IPS DF 6.9 (cell line): ENCODE measurements at regions not wholly inside any gene's neighbourhood (a gene's known extent, or its start where the extent isn't known, plus 50 kb on each side); places are given as distances from the start of the nearest gene placed in this dataset.
"Not testable (repeated sequence)": the region's sequence is repeated elsewhere in the genome, so short reads cannot be mapped to it uniquely, and the experiment has no call there.

Source experiments
- DNase-seq: peaks from one replicate; pipeline ENCODE4 v3.0.0-alpha.2; 2013; ENCODE audit warnings: low read depth, low spot score
- H3K27ac ChIP-seq: one replicate; pipeline ENCODE4 v1.5.1; 2013; ENCODE audit warnings: low read length, control low read depth
- H3K27me3 ChIP-seq: 2 replicates; pipeline ENCODE4 v1.6.1; 2013; ENCODE audit warnings: mild to moderate bottlenecking, low read length; ENCODE audit not compliant: control insufficient read depth, insufficient read depth
- H3K36me3 ChIP-seq: 2 replicates; pipeline ENCODE4 v1.6.1; 2013; ENCODE audit warnings: low read length; ENCODE audit not compliant: control insufficient read depth, insufficient read depth
- H3K4me1 ChIP-seq: 2 replicates; pipeline ENCODE4 v1.6.1; 2013; ENCODE audit warnings: low read length; ENCODE audit not compliant: control insufficient read depth, insufficient read depth
- H3K4me3 ChIP-seq: 2 replicates; pipeline ENCODE4 v1.5.1; 2013; ENCODE audit warnings: mild to moderate bottlenecking, low read length
- H3K9me3 ChIP-seq: 2 replicates; pipeline ENCODE4 v1.6.1; 2013; ENCODE audit warnings: low read length, inconsistent platforms; ENCODE audit not compliant: control insufficient read depth, insufficient read depth
- WGBS: extraction: QIAGEN DNeasy Blood & Tissue Kit; methylation state at CpG from one replicate; pipeline ENCODE4 v1.1.7; 2013; ENCODE audit warnings: mixed read lengths, missing lambda C conversion rate; ENCODE audit not compliant: insufficient read length, insufficient coverage; 5-methylcytosine and 5-hydroxymethylcytosine counted together

DNA sequence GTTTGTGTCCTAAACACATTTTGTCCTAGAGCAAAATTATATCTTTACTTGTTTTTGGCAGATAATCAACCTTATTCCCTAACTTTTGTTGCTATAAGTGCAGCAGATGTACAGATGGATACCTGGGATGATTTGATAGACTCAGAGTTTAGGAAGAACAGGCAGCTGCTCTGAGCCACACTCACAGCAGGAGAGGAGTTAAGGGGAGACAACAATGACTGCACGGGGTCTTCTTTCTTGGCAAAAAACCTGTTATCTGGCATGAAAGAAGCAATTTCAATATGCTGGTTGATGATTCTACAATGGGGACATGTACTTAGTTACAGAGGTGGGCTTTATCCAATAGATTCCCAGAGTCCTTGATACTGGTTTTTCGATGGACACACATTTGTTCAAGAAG is 258.9 kb upstream of the PCDH9 start:
- no peak for DNase-seq
- no peak overlapping the region for H3K4me3 ChIP-seq
- no peaks in the 10 kb centered on the region for H3K27me3 ChIP-seq
- H3K27ac ChIP-seq: no peak overlapping the region
- no peaks in the 10 kb centered on the region for H3K9me3 ChIP-seq
- H3K36me3 ChIP-seq: no peaks in the 10 kb centered on the region
- no peaks in the 10 kb centered on the region for H3K4me1 ChIP-seq
- WGBS: no CpG with 5 or more reads among the region's 2 CpGs

GRCh38 chr13:67481445-67481844 is 251.3 kb upstream of the PCDH9 start:
- no peak overlapping the region for H3K4me3 ChIP-seq
- DNase-seq: no peak
- no peak overlapping the region for H3K27ac ChIP-seq
- WGBS: no CpG with 5 or more reads among the region's 1 CpG
- no peaks in the 10 kb centered on the region for H3K36me3 ChIP-seq
- H3K4me1 ChIP-seq: no peaks in the 10 kb centered on the region
- H3K27me3 ChIP-seq: no peaks in the 10 kb centered on the region
- no peaks in the 10 kb centered on the region for H3K9me3 ChIP-seq

DNA sequence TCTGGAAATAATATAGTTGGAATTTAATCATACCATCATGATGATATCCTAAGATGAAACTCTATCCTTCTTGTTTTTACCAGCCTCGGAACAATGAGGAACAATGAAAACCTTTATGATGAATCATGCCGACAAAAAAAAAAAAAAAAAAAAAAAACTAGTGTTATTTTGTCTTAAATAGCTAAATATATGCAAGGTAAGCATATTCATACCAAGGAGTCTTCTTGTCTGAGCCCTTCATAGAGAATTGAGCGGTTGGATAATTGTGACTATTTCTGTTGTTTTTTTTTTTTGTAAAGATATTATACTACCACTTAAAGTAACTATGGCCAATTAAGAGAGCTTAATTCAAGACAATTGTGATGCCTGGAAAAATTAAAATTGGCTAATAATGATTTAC is 244.0 kb upstream of the PCDH9 start:
- H3K27ac ChIP-seq: no peak overlapping the region
- no peak for DNase-seq
- H3K36me3 ChIP-seq: no peaks in the 10 kb centered on the region
- H3K4me3 ChIP-seq: no peak overlapping the region
- H3K9me3 ChIP-seq: no peaks in the 10 kb centered on the region
- no peaks in the 10 kb centered on the region for H3K27me3 ChIP-seq
- WGBS: no CpG with 5 or more reads among the region's 3 CpGs
- H3K4me1 ChIP-seq: no peaks in the 10 kb centered on the region

GRCh38 chr13:67469623-67470022 is 239.5 kb upstream of the PCDH9 start:
- DNase-seq: no peak
- Histone ChIP-seq H3K4me3 (no peak overlapping the region), H3K36me3 (no peaks in the 10 kb centered on the region), H3K4me1 (no peaks in the 10 kb centered on the region), H3K27ac (no peak overlapping the region), H3K27me3 (no peaks in the 10 kb centered on the region), H3K9me3 (no peaks in the 10 kb centered on the region)
- WGBS: no CpG with 5 or more reads among the region's 3 CpGs

GRCh38 chr13:67466569-67466968 is 236.4 kb upstream of the PCDH9 start:
- H3K36me3 ChIP-seq: no peaks in the 10 kb centered on the region
- H3K27ac ChIP-seq: no peak overlapping the region
- DNase-seq: no peak
- H3K27me3 ChIP-seq: no peaks in the 10 kb centered on the region
- no CpG with 5 or more reads among the region's 8 CpGs for WGBS
- no peaks in the 10 kb centered on the region for H3K9me3 ChIP-seq
- no peak overlapping the region for H3K4me3 ChIP-seq
- H3K4me1 ChIP-seq: no peaks in the 10 kb centered on the region

- no CpG with 5 or more reads among the region's 4 CpGs for WGBS
- H3K27ac ChIP-seq: no peak overlapping the region
- no peaks in the 10 kb centered on the region for H3K27me3 ChIP-seq
- no peak for DNase-seq
- H3K9me3 ChIP-seq: no peaks in the 10 kb centered on the region
- H3K36me3 ChIP-seq: no peaks in the 10 kb centered on the region
- no peak overlapping the region for H3K4me3 ChIP-seq
- no peaks in the 10 kb centered on the region for H3K4me1 ChIP-seq
Measured at GRCh38 chr13:67464154-67464553, 234.0 kb upstream of the PCDH9 start.

- no peaks in the 10 kb centered on the region for H3K4me1 ChIP-seq
- DNase-seq: no peak
- H3K4me3 ChIP-seq: no peak overlapping the region
- H3K36me3 ChIP-seq: no peaks in the 10 kb centered on the region
- WGBS: no CpG with 5 or more reads among the region's 1 CpG
- no peak overlapping the region for H3K27ac ChIP-seq
- H3K27me3 ChIP-seq: no peaks in the 10 kb centered on the region
- no peaks in the 10 kb centered on the region for H3K9me3 ChIP-seq
Measured at GRCh38 chr13:67462098-67462497, 232.0 kb upstream of the PCDH9 start.

DNA sequence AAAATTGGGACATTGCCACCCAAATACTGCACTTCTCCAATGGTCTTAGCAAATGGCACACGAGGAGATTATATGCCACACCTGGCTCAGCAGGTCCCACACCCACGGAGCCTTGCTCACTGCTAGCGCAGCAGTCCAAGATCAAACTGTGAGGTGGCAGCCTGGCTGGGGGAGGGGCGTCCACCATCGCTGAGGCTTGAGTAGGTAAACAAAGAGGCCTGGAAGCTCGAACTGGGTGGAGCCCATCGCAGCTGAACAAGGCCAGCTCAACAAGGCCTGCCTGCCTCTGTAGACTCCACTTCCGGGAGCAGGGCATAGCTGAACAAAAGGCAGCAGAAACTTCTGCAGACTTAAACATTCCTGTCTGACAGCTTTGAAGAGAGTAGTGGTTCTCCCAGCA is 222.4 kb upstream of the PCDH9 start:
- WGBS: no CpG with 5 or more reads among the region's 8 CpGs
- not testable (repeated sequence) for H3K27me3 ChIP-seq, H3K36me3 ChIP-seq, H3K27ac ChIP-seq, DNase-seq, H3K4me3 ChIP-seq, H3K9me3 ChIP-seq, H3K4me1 ChIP-seq

DNA sequence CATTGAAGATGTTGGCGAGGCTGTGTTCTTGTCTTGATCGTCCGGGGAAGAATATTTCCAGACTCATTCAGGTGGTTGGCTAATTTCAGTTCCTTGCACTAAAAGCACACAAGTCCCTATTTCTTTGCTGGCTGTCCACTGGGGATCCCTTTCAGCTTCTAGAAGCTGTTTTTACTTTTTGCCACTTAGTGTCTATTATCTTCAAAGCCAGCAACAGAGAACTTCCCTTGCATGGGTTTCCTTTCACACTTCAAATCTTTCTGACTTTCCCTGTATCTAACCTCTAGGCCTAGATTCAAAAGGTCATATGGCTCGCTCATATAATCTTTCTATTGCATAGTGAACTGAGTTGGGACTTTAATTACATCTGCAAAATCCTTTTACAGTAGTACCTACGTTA is 215.3 kb upstream of the PCDH9 start:
- Histone ChIP-seq H3K27ac (no peak overlapping the region), H3K9me3 (no peaks in the 10 kb centered on the region), H3K4me1 (no peaks in the 10 kb centered on the region), H3K27me3 (no peaks in the 10 kb centered on the region), H3K4me3 (no peak overlapping the region), H3K36me3 (no peaks in the 10 kb centered on the region)
- DNase-seq: no peak
- no CpG with 5 or more reads among the region's 5 CpGs for WGBS

DNA sequence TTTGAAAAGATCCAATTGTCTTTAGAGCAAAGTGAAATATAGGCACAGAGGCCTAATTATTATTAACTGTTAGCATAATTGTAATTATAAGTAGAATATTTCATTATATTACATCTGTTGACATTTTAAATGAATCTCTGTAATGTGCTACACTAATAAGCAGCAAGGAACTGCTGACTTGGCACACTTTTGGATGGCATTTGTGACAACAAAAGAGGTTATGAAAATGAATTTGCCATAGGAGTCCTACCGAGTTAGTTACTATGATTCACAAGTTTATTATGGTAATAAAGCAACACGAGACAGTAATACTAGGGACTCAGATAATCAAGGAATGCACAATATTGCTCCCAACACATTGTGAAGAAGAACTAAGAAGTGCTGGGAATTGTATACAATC is 213.8 kb upstream of the PCDH9 start:
- no peaks in the 10 kb centered on the region for H3K9me3 ChIP-seq
- H3K27me3 ChIP-seq: no peaks in the 10 kb centered on the region
- no peak overlapping the region for H3K27ac ChIP-seq
- H3K4me3 ChIP-seq: no peak overlapping the region
- no peak for DNase-seq
- H3K4me1 ChIP-seq: no peaks in the 10 kb centered on the region
- H3K36me3 ChIP-seq: no peaks in the 10 kb centered on the region
- no CpG with 5 or more reads among the region's 2 CpGs for WGBS

DNA sequence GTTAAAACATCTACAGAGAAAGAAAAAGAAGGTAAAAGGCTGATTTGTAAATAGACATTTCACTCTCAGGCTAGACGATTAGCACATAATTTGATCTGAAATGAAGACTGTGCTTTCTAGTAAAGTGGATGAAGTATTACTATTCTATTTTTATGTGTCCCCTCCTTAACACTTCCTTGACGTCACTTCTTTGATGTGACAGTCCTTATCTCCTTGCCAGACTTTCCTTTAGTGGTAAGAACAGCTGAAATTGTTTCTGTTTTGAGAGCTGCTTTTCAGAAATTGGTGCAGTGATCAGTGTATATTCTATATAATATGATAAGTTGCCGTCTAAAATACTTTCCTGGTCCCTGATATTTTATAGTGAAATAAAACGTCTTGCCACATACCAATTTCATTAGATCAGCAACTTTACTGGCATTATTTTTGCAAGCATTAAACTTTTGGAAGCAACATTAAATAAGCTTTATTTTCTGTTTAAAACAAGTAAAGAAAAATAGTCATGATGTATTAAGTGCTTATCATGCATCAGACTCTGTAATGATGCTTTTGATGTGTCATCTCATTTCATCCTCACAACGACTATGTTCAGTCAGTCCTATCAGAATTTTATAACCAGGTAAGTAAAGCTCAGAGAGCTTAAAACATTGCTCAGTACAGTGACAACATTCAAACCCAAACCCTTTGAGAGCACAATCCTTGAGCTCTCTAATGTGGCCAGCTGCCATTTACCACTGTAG is 210.3 kb upstream of the PCDH9 start:
- no peak overlapping the region for H3K27ac ChIP-seq
- WGBS: no CpG with 5 or more reads among the region's 5 CpGs
- no peak for DNase-seq
- H3K27me3 ChIP-seq: no peaks in the 10 kb centered on the region
- no peaks in the 10 kb centered on the region for H3K9me3 ChIP-seq
- H3K36me3 ChIP-seq: no peaks in the 10 kb centered on the region
- no peak overlapping the region for H3K4me3 ChIP-seq
- no peaks in the 10 kb centered on the region for H3K4me1 ChIP-seq
